IMR-90 (cell line): ENCODE measurements at regions not wholly inside any gene's neighbourhood (a gene's known extent, or its start where the extent isn't known, plus 50 kb on each side); places are given as distances from the start of the nearest gene placed in this dataset.

Experiments
- ATAC-seq: fragments of 200-7000 bp; cut with Tn5 transposase; 2 replicates; pipeline ENCODE4 v1.9.1; 2020; ENCODE audit warnings: low read depth, mild to moderate bottlenecking, moderate library complexity
- BruUV-seq: library from RNA; stranded (reverse); fragments of 400-500 nt; replicated peaks from 2 replicates; lab custom pipeline; 2021; lab: Mats Ljungman, UMichigan
- CTCF ChIA-PET: fragments of 300-600 bp; formaldehyde crosslinking; extraction: SDS; loops from one replicate; lab custom pipeline; 2021; ENCODE audit warnings: antibody characterized with exemption; lab: Yijun Ruan, JAX
- POLR2A ChIA-PET: fragments of 300-600 bp; sonication (Branson Sonifier 250); formaldehyde crosslinking; loops from one replicate; lab custom pipeline; 2022; ENCODE audit warnings: antibody characterized with exemption; ENCODE audit not compliant: unreplicated experiment; lab: Charles Lee
- DNase-seq: peaks from one replicate; pipeline ENCODE4 v3.0.0; 2013
- H2AFZ ChIP-seq: replicated peaks from 2 replicates; pipeline ENCODE3; 2013; ENCODE audit warnings: low read length, mild to moderate bottlenecking; ENCODE audit not compliant: poor library complexity
- H2AK5ac ChIP-seq: 2 replicates; pipeline ENCODE4 v1.6.1; 2013; ENCODE audit warnings: low read depth, low read length, inconsistent platforms
- H2AK9ac ChIP-seq: replicated peaks from 2 replicates; pipeline ENCODE3; 2013; ENCODE audit warnings: mild to moderate bottlenecking, low read depth, low read length, moderate library complexity; ENCODE audit not compliant: poor library complexity
- H2BK120ac ChIP-seq: 2 replicates; pipeline ENCODE4 v1.6.1; 2013; ENCODE audit warnings: low read depth, low read length, inconsistent platforms
- H2BK15ac ChIP-seq: 3 replicates; pipeline ENCODE4 v1.6.1; 2013; ENCODE audit warnings: low read depth, low read length, inconsistent platforms
- H2BK20ac ChIP-seq: 2 replicates; pipeline ENCODE4 v1.6.1; 2013; ENCODE audit warnings: low read depth, mild to moderate bottlenecking, inconsistent platforms, low read length, moderate library complexity
- H2BK5ac ChIP-seq: 2 replicates; pipeline ENCODE4 v1.6.1; 2013; ENCODE audit warnings: mild to moderate bottlenecking, low read depth, low read length, inconsistent platforms; ENCODE audit not compliant: poor library complexity, severe bottlenecking
- H3K14ac ChIP-seq: replicated peaks from 2 replicates; pipeline ENCODE4 v1.6.1; 2013; ENCODE audit warnings: low read depth, low read length, inconsistent platforms
- H3K18ac ChIP-seq: 2 replicates; pipeline ENCODE4 v1.6.1; 2013; ENCODE audit warnings: low read depth, low read length, control low read depth
- H3K23ac ChIP-seq: 2 replicates; pipeline ENCODE4 v1.6.1; 2013; ENCODE audit warnings: low read depth, low read length, inconsistent platforms
- H3K27ac ChIP-seq: 2 replicates; pipeline ENCODE4 v1.5.1; 2013; ENCODE audit warnings: mild to moderate bottlenecking, control low read depth, low read length; ENCODE audit not compliant: insufficient read depth
- H3K27me3 ChIP-seq: 2 replicates; pipeline ENCODE4 v1.6.1; 2013; ENCODE audit warnings: low read length; ENCODE audit not compliant: control insufficient read depth, insufficient read depth
- H3K36me3 ChIP-seq: 2 replicates; pipeline ENCODE4 v1.6.1; 2013; ENCODE audit warnings: low read length, mixed read lengths; ENCODE audit not compliant: control insufficient read depth, insufficient read depth
- H3K4ac ChIP-seq: 2 replicates; pipeline ENCODE4 v1.6.1; 2013; ENCODE audit warnings: low read depth, low read length, inconsistent platforms
- H3K4me1 ChIP-seq: 2 replicates; pipeline ENCODE4 v1.6.1; 2013; ENCODE audit warnings: low read length, mixed read lengths; ENCODE audit not compliant: control insufficient read depth, insufficient read depth
- H3K4me2 ChIP-seq: 2 replicates; pipeline ENCODE4 v1.6.1; 2013; ENCODE audit warnings: low read depth, mild to moderate bottlenecking, control low read depth, low read length, moderate library complexity
- H3K4me3 ChIP-seq: 2 replicates; pipeline ENCODE4 v1.5.1; 2013; ENCODE audit warnings: low read depth, mild to moderate bottlenecking, control low read depth, low read length, moderate library complexity; ENCODE audit not compliant: insufficient read depth
- H3K56ac ChIP-seq: 2 replicates; pipeline ENCODE4 v1.6.1; 2013; ENCODE audit warnings: low read length, inconsistent platforms; ENCODE audit not compliant: insufficient read depth; ENCODE audit errors: extremely low read depth
- H3K79me1 ChIP-seq, 2 experiments: 2 replicates each; pipeline ENCODE4 v1.6.1; 2013; ENCODE audit warnings: low read length in 2 of 2, inconsistent platforms in 1 of 2, low read depth in 1 of 2
- H3K9ac ChIP-seq: 2 replicates; pipeline ENCODE4 v1.6.1; 2013; ENCODE audit warnings: low read depth, low read length, control low read depth
- H3K9me1 ChIP-seq: 2 replicates; pipeline ENCODE4 v1.6.1; 2013; ENCODE audit warnings: low read length, inconsistent platforms; ENCODE audit not compliant: insufficient read depth
- H3K9me3 ChIP-seq: 2 replicates; pipeline ENCODE4 v1.6.1; 2013; ENCODE audit warnings: low read length; ENCODE audit not compliant: control insufficient read depth, insufficient read depth
- H4K20me1 ChIP-seq: 2 replicates; pipeline ENCODE4 v1.6.1; 2013; ENCODE audit warnings: low read length, inconsistent platforms; ENCODE audit not compliant: insufficient read depth
- H4K5ac ChIP-seq: 2 replicates; pipeline ENCODE4 v1.6.1; 2013; ENCODE audit warnings: mild to moderate bottlenecking, low read depth, low read length, control low read depth
- H4K8ac ChIP-seq, 2 experiments: 2 replicates each; pipeline ENCODE4 v1.6.1; 2013; ENCODE audit warnings: low read depth in 2 of 2, low read length in 2 of 2, control low read depth in 1 of 2, inconsistent platforms in 1 of 2
- H4K91ac ChIP-seq: 2 replicates; pipeline ENCODE4 v1.6.1; 2013; ENCODE audit warnings: low read depth, low read length, inconsistent platforms; ENCODE audit not compliant: insufficient read depth
- BHLHE40 ChIP-seq: fragments of 150-350 bp; IDR thresholded peaks from 2 replicates; pipeline ENCODE4 v1.6.1; 2016; ENCODE audit warnings: mild to moderate bottlenecking, low read depth, low read length
- CEBPB ChIP-seq: IDR thresholded peaks from 2 replicates; pipeline ENCODE4 v1.6.1; 2012; ENCODE audit warnings: low read depth, low read length, improper control_type of control experiment
- CHD1 ChIP-seq: IDR thresholded peaks from 2 replicates; pipeline ENCODE4 v1.6.1; 2012; ENCODE audit warnings: low read depth, low read length, improper control_type of control experiment
- FOS ChIP-seq: fragments of 150-350 bp; IDR thresholded peaks from 2 replicates; pipeline ENCODE4 v1.6.1; 2016; ENCODE audit warnings: low read depth, low read length
- MAFK ChIP-seq: IDR thresholded peaks from 2 replicates; pipeline ENCODE4 v1.6.1; 2012; ENCODE audit warnings: low read depth, low read length, improper control_type of control experiment
- MAZ ChIP-seq: IDR thresholded peaks from 2 replicates; pipeline ENCODE4 v1.6.1; 2012; ENCODE audit warnings: low read depth, mild to moderate bottlenecking, low read length, improper control_type of control experiment, moderate library complexity, borderline replicate concordance
- MXI1 ChIP-seq: IDR thresholded peaks from 2 replicates; pipeline ENCODE4 v1.6.1; 2012; ENCODE audit warnings: low read depth, mild to moderate bottlenecking, low read length, moderate library complexity, borderline replicate concordance
- NFE2L2 ChIP-seq: fragments of 150-350 bp; IDR thresholded peaks from 2 replicates; pipeline ENCODE4 v1.6.1; 2016; ENCODE audit warnings: low read depth, mild to moderate bottlenecking, low read length
- POLR2A ChIP-seq: IDR thresholded peaks from 2 replicates; pipeline ENCODE4 v1.6.1; 2012; ENCODE audit warnings: mild to moderate bottlenecking, low read depth, low read length
- RAD21 ChIP-seq: IDR thresholded peaks from 2 replicates; pipeline ENCODE4 v1.6.1; 2012; ENCODE audit warnings: low read length, improper control_type of control experiment
- RCOR1 ChIP-seq: IDR thresholded peaks from 2 replicates; pipeline ENCODE4 v1.6.1; 2012; ENCODE audit warnings: mild to moderate bottlenecking, low read length, improper control_type of control experiment; ENCODE audit not compliant: insufficient replicate concordance
- SMC3 ChIP-seq: fragments of 150-350 bp; IDR thresholded peaks from 2 replicates; pipeline ENCODE4 v1.6.1; 2016; ENCODE audit warnings: low read depth, mild to moderate bottlenecking, antibody characterized with exemption, low read length, moderate library complexity
- WGBS, 2 experiments: methylation state at CpG; one replicate each; pipeline versions ENCODE4 v1.1.5 to v1.1.7; 2013; ENCODE audit warnings: missing lambda C conversion rate in 2 of 2; ENCODE audit not compliant: insufficient read length in 1 of 2; ENCODE audit errors: extremely low coverage in 2 of 2; 5-methylcytosine and 5-hydroxymethylcytosine counted together
- dilution Hi-C: fragments of 300-500 bp; cut with HindIII; formaldehyde crosslinking; loops from one replicate; pipeline ENCODE4 v1.14.3; 2018; ENCODE audit warnings: low sequenced_read_pairs; ENCODE audit not compliant: unreplicated experiment
- in situ Hi-C: fragments of 300-500 bp; cut with MboI; formaldehyde crosslinking; loops from 3 replicates; pipeline ENCODE4 v1.14.3; 2019; ENCODE audit warnings: low sequenced_read_pairs, inconsistent platforms, mixed read lengths
- intact Hi-C: fragments of 100-400 bp; cut with micrococcal nuclease; formaldehyde crosslinking; loops from 2 replicates; pipeline ENCODE4 v1.10.0; 2022
- TF ChIP-seq, protein P1 (sequence below): fragments of 150-350 bp; IDR thresholded peaks from 2 replicates; pipeline ENCODE4 v1.6.1; 2017; ENCODE audit warnings: mild to moderate bottlenecking, antibody characterized with exemption, low read length, low read depth
- TF ChIP-seq, protein P2 (sequence below): conservative IDR thresholded peaks from 2 replicates; pipeline ENCODE4 v1.5.1; 2012; ENCODE audit warnings: mild to moderate bottlenecking, low read depth, low read length, improper control_type of control experiment
- TF ChIP-seq, protein P3 (sequence below): fragments of 150-350 bp; IDR thresholded peaks from 2 replicates; pipeline ENCODE4 v1.6.1; 2016; ENCODE audit warnings: low read depth, mild to moderate bottlenecking, low read length, moderate library complexity, borderline replicate concordance

DNA sequence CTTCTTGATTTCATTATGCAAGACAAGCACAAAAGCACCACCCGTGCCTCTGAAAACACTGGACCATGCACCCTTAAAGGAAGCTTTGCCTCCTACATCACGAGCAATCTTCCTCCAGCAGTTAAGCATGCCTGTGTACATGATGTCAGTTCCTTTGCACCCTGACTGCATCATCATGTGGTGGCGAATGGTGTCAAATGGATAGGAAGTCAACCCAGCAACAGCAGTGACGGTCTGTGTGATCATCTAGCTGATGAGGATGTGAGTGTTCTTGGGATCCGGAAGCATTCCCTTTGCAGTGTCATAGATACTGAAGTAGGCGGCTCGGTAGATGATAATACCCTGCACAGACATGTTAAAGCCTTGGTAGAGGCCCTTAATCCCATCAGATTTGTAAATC lies 240.7 kb upstream of the FAM98A start:
- H3K56ac ChIP-seq = no peak overlapping the region
- DNase-seq = no peak
- no peak for ATAC-seq
- no peak overlapping the region for H3K23ac ChIP-seq
- BruUV-seq = no TSS peak
- H3K79me1 ChIP-seq = no peaks in the 10 kb centered on the region
- dilution Hi-C loops = no loop called here
- ChIA-PET POLR2A (no interaction called here), CTCF (no interaction called here)
- no peak overlapping the region for H3K4ac ChIP-seq
- H2BK20ac ChIP-seq = no peak overlapping the region
- H3K9ac ChIP-seq = no peak overlapping the region
- 74% methylated on average over 2 of the region's 7 CpGs; no CpG with 5 or more reads in 1 of the 2 experiments for WGBS, 2 experiments
- no peaks in the 10 kb centered on the region for H3K4me1 ChIP-seq
- no peaks in the 10 kb centered on the region for H3K9me1 ChIP-seq
- no peak overlapping the region for H2AK5ac ChIP-seq
- H4K8ac ChIP-seq = no peak overlapping the region
- no peak overlapping the region for H2AK9ac ChIP-seq
- H4K20me1 ChIP-seq = no peaks in the 10 kb centered on the region
- no peak overlapping the region for H3K18ac ChIP-seq
- H3K36me3 ChIP-seq = no peaks in the 10 kb centered on the region
- in situ Hi-C loops = no loop called here
- no peaks in the 10 kb centered on the region for H3K27me3 ChIP-seq
- no peak overlapping the region for H3K14ac ChIP-seq
- H3K27ac ChIP-seq = no peak overlapping the region
- no peak overlapping the region for H4K5ac ChIP-seq
- no peak overlapping the region for H3K4me2 ChIP-seq
- no peak overlapping the region for H3K4me3 ChIP-seq
- intact Hi-C loops = no loop called here
- no peak overlapping the region for H2BK120ac ChIP-seq
- no peak overlapping the region for H2BK5ac ChIP-seq
- H2AFZ ChIP-seq = no peak overlapping the region
- H2BK15ac ChIP-seq = no peak overlapping the region
- no peak overlapping the region for H4K91ac ChIP-seq
- H3K9me3 ChIP-seq = no peaks in the 10 kb centered on the region
- TF ChIP-seq NFE2L2 (no peak), SMC3 (no peak), MXI1 (no peak), CEBPB (no peak), BHLHE40 (no peak), FOS (no peak), POLR2A (no peak), CHD1 (no peak), RAD21 (no peak), RCOR1 (no peak), MAZ (no peak), MAFK (no peak)
- TF ChIP-seq, protein P1, sequence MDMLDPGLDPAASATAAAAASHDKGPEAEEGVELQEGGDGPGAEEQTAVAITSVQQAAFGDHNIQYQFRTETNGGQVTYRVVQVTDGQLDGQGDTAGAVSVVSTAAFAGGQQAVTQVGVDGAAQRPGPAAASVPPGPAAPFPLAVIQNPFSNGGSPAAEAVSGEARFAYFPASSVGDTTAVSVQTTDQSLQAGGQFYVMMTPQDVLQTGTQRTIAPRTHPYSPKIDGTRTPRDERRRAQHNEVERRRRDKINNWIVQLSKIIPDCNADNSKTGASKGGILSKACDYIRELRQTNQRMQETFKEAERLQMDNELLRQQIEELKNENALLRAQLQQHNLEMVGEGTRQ = no peak
- TF ChIP-seq, protein P2, sequence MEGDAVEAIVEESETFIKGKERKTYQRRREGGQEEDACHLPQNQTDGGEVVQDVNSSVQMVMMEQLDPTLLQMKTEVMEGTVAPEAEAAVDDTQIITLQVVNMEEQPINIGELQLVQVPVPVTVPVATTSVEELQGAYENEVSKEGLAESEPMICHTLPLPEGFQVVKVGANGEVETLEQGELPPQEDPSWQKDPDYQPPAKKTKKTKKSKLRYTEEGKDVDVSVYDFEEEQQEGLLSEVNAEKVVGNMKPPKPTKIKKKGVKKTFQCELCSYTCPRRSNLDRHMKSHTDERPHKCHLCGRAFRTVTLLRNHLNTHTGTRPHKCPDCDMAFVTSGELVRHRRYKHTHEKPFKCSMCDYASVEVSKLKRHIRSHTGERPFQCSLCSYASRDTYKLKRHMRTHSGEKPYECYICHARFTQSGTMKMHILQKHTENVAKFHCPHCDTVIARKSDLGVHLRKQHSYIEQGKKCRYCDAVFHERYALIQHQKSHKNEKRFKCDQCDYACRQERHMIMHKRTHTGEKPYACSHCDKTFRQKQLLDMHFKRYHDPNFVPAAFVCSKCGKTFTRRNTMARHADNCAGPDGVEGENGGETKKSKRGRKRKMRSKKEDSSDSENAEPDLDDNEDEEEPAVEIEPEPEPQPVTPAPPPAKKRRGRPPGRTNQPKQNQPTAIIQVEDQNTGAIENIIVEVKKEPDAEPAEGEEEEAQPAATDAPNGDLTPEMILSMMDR = no peak
- TF ChIP-seq, protein P3, sequence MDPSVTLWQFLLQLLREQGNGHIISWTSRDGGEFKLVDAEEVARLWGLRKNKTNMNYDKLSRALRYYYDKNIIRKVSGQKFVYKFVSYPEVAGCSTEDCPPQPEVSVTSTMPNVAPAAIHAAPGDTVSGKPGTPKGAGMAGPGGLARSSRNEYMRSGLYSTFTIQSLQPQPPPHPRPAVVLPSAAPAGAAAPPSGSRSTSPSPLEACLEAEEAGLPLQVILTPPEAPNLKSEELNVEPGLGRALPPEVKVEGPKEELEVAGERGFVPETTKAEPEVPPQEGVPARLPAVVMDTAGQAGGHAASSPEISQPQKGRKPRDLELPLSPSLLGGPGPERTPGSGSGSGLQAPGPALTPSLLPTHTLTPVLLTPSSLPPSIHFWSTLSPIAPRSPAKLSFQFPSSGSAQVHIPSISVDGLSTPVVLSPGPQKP = no peak
